Testis (tissue), 2 donors: ENCODE measurements at regions not wholly inside any gene's neighbourhood (a gene's known extent, or its start where the extent isn't known, plus 50 kb on each side); places are given as distances from the start of the nearest gene placed in this dataset.
A peak's percentile ranks its signal among the peaks of the same experiment; 100 is the strongest.
"Not testable (repeated sequence)": the region's sequence is repeated elsewhere in the genome, so short reads cannot be mapped to it uniquely, and the experiment has no call there.

Experiments
- DNase-seq: peaks from one replicate; pipeline ENCODE4 v3.0.0-alpha.2; 2019
- H3K27ac ChIP-seq, 2 donors: fragments of 200-600 bp; sonication (generic); one replicate each; pipeline ENCODE4 v1.5.1; 2019
- H3K27me3 ChIP-seq: fragments of 200-600 bp; sonication (generic); one replicate; pipeline ENCODE4 v1.5.1; 2019
- H3K36me3 ChIP-seq: fragments of 200-600 bp; sonication (generic); one replicate; pipeline ENCODE4 v1.5.1; 2017; ENCODE audit warnings: low read depth; ENCODE audit errors: missing control alignments
- H3K4me1 ChIP-seq: fragments of 200-600 bp; sonication (generic); one replicate; pipeline ENCODE4 v1.5.1; 2019
- H3K4me3 ChIP-seq, 2 donors: fragments of 200-600 bp; sonication (generic); one replicate each; pipeline ENCODE4 v1.5.1; 2017 to 2019
- H3K9me3 ChIP-seq: fragments of 200-600 bp; sonication (generic); one replicate; pipeline ENCODE4 v1.5.1; 2017
- CTCF ChIP-seq, 3 experiments: fragments of 450-650 bp in 2 of 3; fragments of 200-600 bp in 1 of 3; sonication (generic) in 1 of 3; IDR thresholded peaks; one replicate each; pipeline ENCODE4 v1.5.1; 2016 to 2019; ENCODE audit warnings: antibody characterized with exemption in 3 of 3, mild to moderate bottlenecking in 2 of 3, moderate library complexity in 1 of 3
- POLR2A ChIP-seq: fragments of 450-650 bp; IDR thresholded peaks from one replicate; pipeline ENCODE4 v1.6.1; 2017; ENCODE audit warnings: antibody characterized with exemption, mild to moderate bottlenecking, moderate library complexity
- WGBS, 2 donors: methylation state at CpG; one replicate each; pipeline ENCODE4 v1.1.5; 2018; 5-methylcytosine and 5-hydroxymethylcytosine counted together
- intact Hi-C: fragments of 100-400 bp; cut with DNase I; formaldehyde crosslinking; loops from one replicate; pipeline ENCODE4 v1.15.1; 2023; ENCODE audit warnings: low total_unique reads

- Histone ChIP-seq H3K4me3 (no peak overlapping the region), H3K27me3 (no peaks in the 10 kb centered on the region), H3K9me3 (no peaks in the 10 kb centered on the region), H3K27ac (no peak overlapping the region), H3K36me3 (no peaks in the 10 kb centered on the region), H3K4me1 (no peaks in the 10 kb centered on the region)
- intact Hi-C loops, result no loop called here
- TF ChIP-seq POLR2A (no peak), CTCF (IDR thresholded peaks at IDR 0.05) (no peak)
- no peak for DNase-seq
- 64 to 91% methylated on average over 4 of the region's 4 CpGs for WGBS, 2 donors
Observed at GRCh38 chr7:69389216-69389615, 209.1 kb upstream of the AUTS2 start.

- intact Hi-C loops, H3K9me3 ChIP-seq, H3K4me1 ChIP-seq, H3K27me3 ChIP-seq, H3K36me3 ChIP-seq, H3K27ac ChIP-seq: not testable (repeated sequence)
- DNase-seq, result peak; percentile 22
- peak overlapping the region; percentile 31 to 32 for H3K4me3 ChIP-seq
- 72% methylated on average over 30 of the region's 30 CpGs; no CpG with 5 or more reads in 1 of the 2 donors for WGBS, 2 donors
Observed at GRCh38 chr7:69393912-69394311, 204.4 kb upstream of the AUTS2 start.

- Histone ChIP-seq H3K27ac (no peak overlapping the region), H3K27me3 (no peaks in the 10 kb centered on the region), H3K4me1 (no peaks in the 10 kb centered on the region), H3K9me3 (no peaks in the 10 kb centered on the region), H3K4me3 (no peak overlapping the region), H3K36me3 (no peaks in the 10 kb centered on the region)
- no peak for DNase-seq
- TF ChIP-seq POLR2A, result no peak
- no peak for TF ChIP-seq CTCF (IDR thresholded peaks at IDR 0.05)
- 81 to 83% methylated on average over 8 of the region's 8 CpGs for WGBS, 2 donors
- intact Hi-C loops, result no loop called here
Observed at GRCh38 chr7:69395061-69395714, 203.1 kb upstream of the AUTS2 start.

GRCh38 chr7:69398986-69399385 is 199.3 kb upstream of the AUTS2 start:
- DNase-seq, result no peak
- Histone ChIP-seq H3K36me3 (no peaks in the 10 kb centered on the region), H3K9me3 (no peaks in the 10 kb centered on the region), H3K4me1 (no peaks in the 10 kb centered on the region), H3K4me3 (no peak overlapping the region), H3K27ac (no peak overlapping the region), H3K27me3 (no peaks in the 10 kb centered on the region)
- intact Hi-C loops, result no loop called here
- TF ChIP-seq CTCF (IDR thresholded peaks at IDR 0.05) (no peak), POLR2A (no peak)
- WGBS, 2 donors, result 93 to 100% methylated on average over 4 of the region's 4 CpGs

GRCh38 chr7:69399401-69399800 is 198.9 kb upstream of the AUTS2 start:
- Histone ChIP-seq H3K27ac (no peak overlapping the region), H3K4me3 (no peak overlapping the region), H3K27me3 (no peaks in the 10 kb centered on the region), H3K9me3 (no peaks in the 10 kb centered on the region), H3K4me1 (no peaks in the 10 kb centered on the region), H3K36me3 (no peaks in the 10 kb centered on the region)
- TF ChIP-seq POLR2A (no peak), CTCF (IDR thresholded peaks at IDR 0.05) (no peak)
- intact Hi-C loops, result no loop called here
- DNase-seq, result no peak
